K562 (cell line): ENCODE measurements at regions not wholly inside any gene's neighbourhood (a gene's known extent, or its start where the extent isn't known, plus 50 kb on each side); places are given as distances from the start of the nearest gene placed in this dataset.

Experiments
- BMI1 ChIP-seq: fragments of 150-350 bp; IDR thresholded peaks from 2 replicates; pipeline ENCODE4 v1.6.1; 2014; ENCODE audit warnings: low read length
- CEBPB ChIP-seq: fragments of 450-650 bp; IDR thresholded peaks from 2 replicates; pipeline ENCODE4 v1.6.1; 2016; ENCODE audit warnings: missing genetic modification characterization, missing compliant biosample characterization
- EGR1 ChIP-seq: fragments of 450-650 bp; conservative IDR thresholded peaks from 2 replicates; pipeline ENCODE4 v1.6.1; 2017; ENCODE audit warnings: mild to moderate bottlenecking
- ETS2 ChIP-seq: IDR thresholded peaks from 2 replicates; pipeline ENCODE4 v1.6.1; 2016; ENCODE audit warnings: borderline replicate concordance, missing genetic modification characterization, mild to moderate bottlenecking, moderate library complexity, missing compliant biosample characterization; ENCODE audit not compliant: poor library complexity, severe bottlenecking
- GABPB1 ChIP-seq: sonication (generic); formaldehyde crosslinking; IDR thresholded peaks from 2 replicates; pipeline ENCODE4 v1.8.0; 2022; ENCODE audit warnings: mild to moderate bottlenecking, missing genetic modification reagents
- MITF ChIP-seq: IDR thresholded peaks from 2 replicates; pipeline ENCODE4 v1.6.1; 2014; ENCODE audit warnings: antibody characterized with exemption
- PCBP1 ChIP-seq: fragments of 200-400 bp; formaldehyde crosslinking; IDR thresholded peaks from 2 replicates; pipeline ENCODE4 v1.6.1; 2018; ENCODE audit warnings: mild to moderate bottlenecking, low read depth, low read length; ENCODE audit not compliant: poor library complexity, severe bottlenecking
- ZBTB40 ChIP-seq, 2 experiments: fragments of 450-650 bp in 1 of 2; sonication (generic) in 1 of 2; formaldehyde crosslinking in 1 of 2; IDR thresholded peaks; 2 replicates each; pipeline versions ENCODE4 v1.7.1 to v1.9.0; 2016 to 2022; ENCODE audit warnings: inconsistent platforms in 1 of 2, mild to moderate bottlenecking in 1 of 2, missing genetic modification reagents in 1 of 2
- ZC3H8 ChIP-seq: fragments of 450-650 bp; IDR thresholded peaks from 2 replicates; pipeline ENCODE4 v1.6.1; 2017
- ZNF282 ChIP-seq: sonication (generic); formaldehyde crosslinking; IDR thresholded peaks from 2 replicates; pipeline ENCODE4 v1.8.1; 2023; ENCODE audit warnings: missing genetic modification reagents
- TF ChIP-seq, protein P1 (sequence below): sonication (generic); formaldehyde crosslinking; IDR thresholded peaks from 2 replicates; pipeline ENCODE4 v1.9.0; 2022; ENCODE audit warnings: mild to moderate bottlenecking, missing genetic modification reagents

DNA sequence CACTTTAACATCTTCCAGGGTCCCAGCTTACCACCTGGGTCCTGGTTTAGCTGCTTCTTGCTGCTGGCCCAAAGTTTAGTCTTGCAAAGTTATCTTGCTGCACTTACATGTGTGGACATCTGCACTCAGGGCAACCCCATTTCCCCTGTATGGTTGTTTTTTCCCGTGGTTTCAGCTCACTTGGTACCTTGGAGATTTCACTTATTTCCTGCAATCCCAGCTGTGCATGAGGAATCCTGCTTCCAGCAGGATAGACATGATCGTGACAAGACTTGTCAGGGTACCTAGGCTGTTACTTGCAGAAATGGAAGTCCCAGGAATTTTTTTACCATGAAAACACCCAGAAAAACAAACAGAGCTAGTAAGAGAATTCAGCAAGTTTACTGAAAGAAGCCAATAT lies 95.9 kb upstream of the LEP start (continued):
- TF ChIP-seq ZBTB40 (IDR thresholded peaks at IDR 0.05) (no peak), ZBTB40 (CRISPR knock-in tag; IDR thresholded peaks at IDR 0.05) (no peak), PCBP1 (no peak), ZC3H8 (no peak), MITF (no peak), CEBPB (tag) (no peak), GABPB1 (CRISPR knock-in tag) (no peak), ETS2 (no peak), BMI1 (no peak), EGR1 (no peak), ZNF282 (CRISPR knock-in tag) (no peak)
- TF ChIP-seq, protein P1, sequence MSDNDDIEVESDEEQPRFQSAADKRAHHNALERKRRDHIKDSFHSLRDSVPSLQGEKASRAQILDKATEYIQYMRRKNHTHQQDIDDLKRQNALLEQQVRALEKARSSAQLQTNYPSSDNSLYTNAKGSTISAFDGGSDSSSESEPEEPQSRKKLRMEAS (CRISPR knock-in tag) = no peak
